WTC11 (cell line): ENCODE measurements at regions not wholly inside any gene's neighbourhood (a gene's known extent, or its start where the extent isn't known, plus 50 kb on each side); places are given as distances from the start of the nearest gene placed in this dataset.

Source experiments
- ATAC-seq: fragments of 200-7000 bp; cut with Tn5 transposase; 2 replicates; pipeline ENCODE4 v1.10.0; 2021; ENCODE audit warnings: mild to moderate bottlenecking, moderate library complexity
- CTCF ChIA-PET: fragments of 300-600 bp; sonication (Branson Sonifier 250); formaldehyde crosslinking; loops from one replicate; lab custom pipeline; 2021; ENCODE audit warnings: antibody characterized with exemption; lab: Charles Lee
- POLR2A ChIA-PET: fragments of 350-600 bp; sonication (Branson Sonifier 250); formaldehyde crosslinking; loops from one replicate; lab custom pipeline; 2021; ENCODE audit warnings: antibody characterized with exemption; lab: Charles Lee
- DNase-seq: peaks from one replicate; pipeline ENCODE4 v3.0.0; 2021; ENCODE audit warnings: low spot score
- H3K27ac Mint-ChIP-seq: 2 replicates; pipeline ENCODE4 v1.8.0; 2021; ENCODE audit warnings: mixed read lengths
- H3K27me3 Mint-ChIP-seq: 2 replicates; pipeline ENCODE4 v1.8.0; 2021; ENCODE audit warnings: low read depth, mild to moderate bottlenecking, moderate library complexity, mixed read lengths
- H3K36me3 Mint-ChIP-seq: 2 replicates; pipeline ENCODE4 v1.8.0; 2021; ENCODE audit warnings: mixed read lengths
- H3K4me1 Mint-ChIP-seq: 2 replicates; pipeline ENCODE4 v1.8.0; 2022; ENCODE audit warnings: mixed read lengths
- H3K4me3 Mint-ChIP-seq: 2 replicates; pipeline ENCODE4 v1.8.0; 2021; ENCODE audit warnings: mild to moderate bottlenecking, moderate library complexity, mixed read lengths
- H3K9me3 Mint-ChIP-seq: 2 replicates; pipeline ENCODE4 v1.8.0; 2021; ENCODE audit warnings: mixed read lengths
- EMX1 ChIP-seq: fragments of 250-450 bp; sonication (Bioruptor Pico); IDR thresholded peaks from 2 replicates; pipeline ENCODE4 v1.8.0; 2021; ENCODE audit warnings: mild to moderate bottlenecking
- ETV6 ChIP-seq: sonication (generic); formaldehyde crosslinking; IDR thresholded peaks from 2 replicates; pipeline ENCODE4 v1.8.1; 2022; ENCODE audit warnings: mild to moderate bottlenecking, missing genetic modification reagents
- FOXJ3 ChIP-seq: sonication (generic); formaldehyde crosslinking; IDR thresholded peaks from 2 replicates; pipeline ENCODE4 v1.9.0; 2021; ENCODE audit warnings: missing genetic modification reagents, mild to moderate bottlenecking, borderline replicate concordance
- GABPB1 ChIP-seq: sonication (generic); formaldehyde crosslinking; IDR thresholded peaks from 2 replicates; pipeline ENCODE4 v1.8.1; 2023; ENCODE audit warnings: mild to moderate bottlenecking, missing genetic modification reagents
- GTF2I ChIP-seq: fragments of 250-450 bp; sonication (Bioruptor Pico); conservative IDR thresholded peaks from 2 replicates; pipeline ENCODE4 v1.4.0; 2021; ENCODE audit warnings: mild to moderate bottlenecking
- KAT7 ChIP-seq: sonication (generic); formaldehyde crosslinking; IDR thresholded peaks from 2 replicates; pipeline ENCODE4 v1.8.1; 2023; ENCODE audit warnings: missing genetic modification reagents, mild to moderate bottlenecking, borderline replicate concordance
- NFATC4 ChIP-seq: fragments of 250-450 bp; sonication (Bioruptor Pico); IDR thresholded peaks from 2 replicates; pipeline ENCODE4 v1.9.0; 2021; ENCODE audit warnings: mild to moderate bottlenecking
- NFYB ChIP-seq: sonication (generic); formaldehyde crosslinking; conservative IDR thresholded peaks from 2 replicates; pipeline ENCODE4 v1.8.0; 2022; ENCODE audit warnings: low read depth, missing genetic modification reagents
- NR1H2 ChIP-seq: sonication (generic); formaldehyde crosslinking; IDR thresholded peaks from 2 replicates; pipeline ENCODE4 v1.9.0; 2021; ENCODE audit warnings: mild to moderate bottlenecking, moderate library complexity, missing genetic modification reagents
- RELA ChIP-seq: sonication (generic); formaldehyde crosslinking; IDR thresholded peaks from 2 replicates; pipeline ENCODE4 v1.8.1; 2022; ENCODE audit warnings: missing genetic modification reagents, mild to moderate bottlenecking, borderline replicate concordance
- SMAD4 ChIP-seq: sonication (generic); formaldehyde crosslinking; IDR thresholded peaks from 2 replicates; pipeline ENCODE4 v1.8.0; 2022; ENCODE audit warnings: mild to moderate bottlenecking, missing genetic modification reagents
- SP1 ChIP-seq: sonication (generic); formaldehyde crosslinking; conservative IDR thresholded peaks from 2 replicates; pipeline ENCODE4 v1.8.1; 2022; ENCODE audit warnings: missing genetic modification reagents
- TCF7 ChIP-seq: sonication (generic); formaldehyde crosslinking; IDR thresholded peaks from 2 replicates; pipeline ENCODE4 v1.8.0; 2022; ENCODE audit warnings: mild to moderate bottlenecking, low read depth, missing genetic modification reagents, moderate library complexity
- ZNF219 ChIP-seq: sonication (generic); formaldehyde crosslinking; IDR thresholded peaks from 2 replicates; pipeline ENCODE4 v1.8.0; 2023; ENCODE audit warnings: missing genetic modification reagents, mild to moderate bottlenecking, borderline replicate concordance
- ZNF263 ChIP-seq: sonication (generic); formaldehyde crosslinking; IDR thresholded peaks from 2 replicates; pipeline ENCODE4 v1.8.1; 2022; ENCODE audit warnings: low read depth, mild to moderate bottlenecking, moderate library complexity, missing genetic modification reagents
- ZNF317 ChIP-seq: sonication (generic); formaldehyde crosslinking; IDR thresholded peaks from 2 replicates; pipeline ENCODE4 v1.8.1; 2023; ENCODE audit warnings: low read depth, mild to moderate bottlenecking, moderate library complexity, missing genetic modification reagents, borderline replicate concordance
- ZNF423 ChIP-seq: fragments of 250-450 bp; sonication (Bioruptor Pico); IDR thresholded peaks from 2 replicates; pipeline ENCODE4 v2.1.2; 2022; ENCODE audit warnings: mild to moderate bottlenecking, moderate library complexity
- ZNF671 ChIP-seq: fragments of 250-450 bp; sonication (Bioruptor Pico); IDR thresholded peaks from 2 replicates; pipeline ENCODE4 v1.8.0; 2021; ENCODE audit warnings: mild to moderate bottlenecking
- TF ChIP-seq, protein P1 (sequence below): fragments of 250-450 bp; sonication (Bioruptor Pico); conservative IDR thresholded peaks from 2 replicates; pipeline ENCODE4 v1.9.0; 2021; ENCODE audit warnings: mild to moderate bottlenecking
- TF ChIP-seq, protein P2 (sequence below): sonication (generic); formaldehyde crosslinking; IDR thresholded peaks from 2 replicates; pipeline ENCODE4 v1.8.0; 2023; ENCODE audit warnings: missing genetic modification reagents
- TF ChIP-seq, protein P3 (sequence below): sonication (generic); formaldehyde crosslinking; IDR thresholded peaks from 2 replicates; pipeline ENCODE4 v1.8.0; 2022; ENCODE audit warnings: mild to moderate bottlenecking, missing genetic modification reagents
- TF ChIP-seq, protein P4 (sequence below): sonication (generic); formaldehyde crosslinking; IDR thresholded peaks from 2 replicates; pipeline ENCODE4 v1.8.1; 2022; ENCODE audit warnings: mild to moderate bottlenecking, moderate library complexity, missing genetic modification reagents
- TF ChIP-seq, protein P5 (sequence below): fragments of 250-450 bp; sonication (Bioruptor Pico); IDR thresholded peaks from 2 replicates; pipeline ENCODE4 v1.8.0; 2021; ENCODE audit warnings: mild to moderate bottlenecking

DNA sequence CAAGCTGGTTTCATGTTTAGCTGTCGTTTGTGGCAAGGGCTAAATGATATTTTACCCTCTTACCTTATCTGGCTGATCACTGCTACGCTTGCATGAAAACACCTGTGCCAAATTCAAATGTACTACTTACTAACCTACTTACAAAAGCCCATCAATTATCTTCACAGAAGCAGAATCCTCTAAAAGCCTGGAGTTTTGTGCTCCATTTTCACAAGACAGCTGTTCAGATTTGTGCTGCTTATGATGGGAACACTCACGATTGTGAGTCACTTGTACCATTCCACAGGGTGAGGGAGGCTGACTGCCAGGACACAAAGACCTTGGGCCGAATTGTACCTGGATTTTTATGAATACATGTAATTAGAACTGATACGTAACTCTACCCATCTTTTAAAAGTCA is 245.0 kb upstream of the NPY start:
- TF ChIP-seq, protein P1, sequence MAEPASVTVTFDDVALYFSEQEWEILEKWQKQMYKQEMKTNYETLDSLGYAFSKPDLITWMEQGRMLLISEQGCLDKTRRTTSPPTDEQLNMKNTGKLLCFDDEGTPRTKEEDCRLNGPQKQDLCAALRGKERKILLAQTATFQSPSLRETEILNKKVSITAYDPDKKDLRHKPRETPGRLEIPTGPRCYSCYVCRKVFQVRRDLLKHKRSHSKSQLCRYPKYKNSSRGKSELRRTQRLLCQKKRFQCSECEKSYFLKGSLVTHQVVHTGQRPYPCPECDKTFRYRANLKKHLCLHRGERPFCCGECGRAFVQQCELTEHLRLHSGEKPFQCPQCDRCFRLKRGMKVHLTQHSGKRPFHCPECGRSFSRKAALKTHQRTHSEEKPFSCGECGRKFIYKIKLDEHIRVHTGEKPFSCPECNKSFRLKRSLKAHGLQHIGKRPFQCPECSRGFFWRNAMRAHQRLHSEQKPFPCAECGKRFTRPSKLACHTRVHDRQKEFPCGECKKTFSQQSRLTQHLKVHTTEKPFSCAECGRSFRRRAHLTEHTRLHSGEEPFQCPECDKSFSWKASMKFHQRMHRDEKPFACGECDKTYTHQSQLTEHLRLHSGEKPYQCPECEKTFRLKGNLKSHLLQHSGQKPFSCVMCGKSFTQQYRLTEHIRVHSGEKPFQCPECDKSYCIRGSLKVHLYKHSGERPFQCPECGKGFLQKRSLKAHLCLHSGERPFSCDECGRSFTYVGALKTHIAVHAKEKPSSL (CRISPR knock-in tag) = no peak
- TF ChIP-seq, protein P2, sequence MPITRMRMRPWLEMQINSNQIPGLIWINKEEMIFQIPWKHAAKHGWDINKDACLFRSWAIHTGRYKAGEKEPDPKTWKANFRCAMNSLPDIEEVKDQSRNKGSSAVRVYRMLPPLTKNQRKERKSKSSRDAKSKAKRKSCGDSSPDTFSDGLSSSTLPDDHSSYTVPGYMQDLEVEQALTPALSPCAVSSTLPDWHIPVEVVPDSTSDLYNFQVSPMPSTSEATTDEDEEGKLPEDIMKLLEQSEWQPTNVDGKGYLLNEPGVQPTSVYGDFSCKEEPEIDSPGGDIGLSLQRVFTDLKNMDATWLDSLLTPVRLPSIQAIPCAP (CRISPR knock-in tag) = no peak
- TF ChIP-seq NFYB (CRISPR knock-in tag) (no peak), ETV6 (CRISPR knock-in tag) (no peak), TCF7 (CRISPR knock-in tag) (no peak), SP1 (CRISPR knock-in tag) (no peak), ZNF219 (no peak), KAT7 (CRISPR knock-in tag) (no peak), ZNF423 (CRISPR knock-in tag) (no peak), ZNF317 (no peak)
- CTCF ChIA-PET = no interaction called here
- H3K4me3 Mint-ChIP-seq = no peak overlapping the region
- ATAC-seq = no peak
- no peaks in the 10 kb centered on the region; the same call in 1 of the 2 replicates for H3K27me3 Mint-ChIP-seq
- H3K27ac Mint-ChIP-seq = no peak overlapping the region
- H3K4me1 Mint-ChIP-seq = peaks cover 17% of the 10 kb centered on the region
- no peaks in the 10 kb centered on the region for H3K36me3 Mint-ChIP-seq
- no peak for DNase-seq
- H3K9me3 Mint-ChIP-seq = 0 out of 2 replicates have a peak, but pooled peaks cover 4% of the 10 kb centered on the region
- POLR2A ChIA-PET = no interaction called here

DNA sequence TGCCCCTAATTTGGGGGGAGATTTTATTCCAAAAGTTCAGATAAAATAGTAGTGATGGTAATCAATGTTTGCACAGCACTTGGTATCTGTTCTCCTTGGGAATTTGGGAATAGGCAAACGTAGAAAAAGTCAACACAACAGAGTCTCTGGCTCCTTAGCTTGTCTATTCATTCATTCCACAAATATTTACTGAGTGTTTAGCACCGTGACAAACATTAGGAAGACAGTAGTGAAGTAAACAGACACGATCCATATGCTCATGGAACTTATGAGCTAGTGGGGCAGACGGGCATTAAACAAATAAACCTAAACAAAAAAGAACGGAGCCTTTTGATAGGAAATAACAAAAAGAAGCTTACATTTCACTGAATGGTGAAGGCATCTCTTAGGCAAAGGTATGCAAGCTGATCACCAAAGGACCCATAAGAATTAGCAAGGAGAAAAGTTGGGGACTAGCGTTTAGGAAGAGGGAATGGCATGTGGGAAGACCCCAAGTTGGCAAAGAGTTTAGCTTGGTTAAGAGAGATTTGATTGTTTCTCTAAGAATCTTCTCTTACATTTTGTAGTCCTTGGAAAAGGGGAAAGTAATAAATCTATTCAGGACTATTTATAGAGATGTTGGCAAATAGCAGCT is 243.9 kb upstream of the NPY start:
- DNase-seq = no peak
- H3K36me3 Mint-ChIP-seq = peaks cover 8% of the 10 kb centered on the region
- POLR2A ChIA-PET = no interaction called here
- peaks cover 14% of the 10 kb centered on the region for H3K9me3 Mint-ChIP-seq
- TF ChIP-seq ZNF263 (CRISPR knock-in tag) (no peak), EMX1 (CRISPR knock-in tag) (no peak), GTF2I (CRISPR knock-in tag) (no peak), GABPB1 (no peak), NR1H2 (no peak), SP1 (CRISPR knock-in tag) (no peak), NFATC4 (CRISPR knock-in tag) (no peak), ETV6 (CRISPR knock-in tag) (no peak), FOXJ3 (CRISPR knock-in tag) (no peak), SMAD4 (CRISPR knock-in tag) (no peak), ZNF671 (CRISPR knock-in tag) (no peak), RELA (CRISPR knock-in tag) (no peak)
- TF ChIP-seq, protein P3, sequence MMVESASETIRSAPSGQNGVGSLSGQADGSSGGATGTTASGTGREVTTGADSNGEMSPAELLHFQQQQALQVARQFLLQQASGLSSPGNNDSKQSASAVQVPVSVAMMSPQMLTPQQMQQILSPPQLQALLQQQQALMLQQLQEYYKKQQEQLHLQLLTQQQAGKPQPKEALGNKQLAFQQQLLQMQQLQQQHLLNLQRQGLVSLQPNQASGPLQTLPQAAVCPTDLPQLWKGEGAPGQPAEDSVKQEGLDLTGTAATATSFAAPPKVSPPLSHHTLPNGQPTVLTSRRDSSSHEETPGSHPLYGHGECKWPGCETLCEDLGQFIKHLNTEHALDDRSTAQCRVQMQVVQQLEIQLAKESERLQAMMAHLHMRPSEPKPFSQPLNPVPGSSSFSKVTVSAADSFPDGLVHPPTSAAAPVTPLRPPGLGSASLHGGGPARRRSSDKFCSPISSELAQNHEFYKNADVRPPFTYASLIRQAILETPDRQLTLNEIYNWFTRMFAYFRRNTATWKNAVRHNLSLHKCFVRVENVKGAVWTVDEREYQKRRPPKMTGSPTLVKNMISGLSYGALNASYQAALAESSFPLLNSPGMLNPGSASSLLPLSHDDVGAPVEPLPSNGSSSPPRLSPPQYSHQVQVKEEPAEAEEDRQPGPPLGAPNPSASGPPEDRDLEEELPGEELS = no peak
- TF ChIP-seq, protein P4, sequence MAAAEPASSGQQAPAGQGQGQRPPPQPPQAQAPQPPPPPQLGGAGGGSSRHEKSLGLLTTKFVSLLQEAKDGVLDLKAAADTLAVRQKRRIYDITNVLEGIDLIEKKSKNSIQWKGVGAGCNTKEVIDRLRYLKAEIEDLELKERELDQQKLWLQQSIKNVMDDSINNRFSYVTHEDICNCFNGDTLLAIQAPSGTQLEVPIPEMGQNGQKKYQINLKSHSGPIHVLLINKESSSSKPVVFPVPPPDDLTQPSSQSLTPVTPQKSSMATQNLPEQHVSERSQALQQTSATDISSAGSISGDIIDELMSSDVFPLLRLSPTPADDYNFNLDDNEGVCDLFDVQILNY (CRISPR knock-in tag) = no peak
- TF ChIP-seq, protein P2 (CRISPR knock-in tag) = no peak
- TF ChIP-seq, protein P5, sequence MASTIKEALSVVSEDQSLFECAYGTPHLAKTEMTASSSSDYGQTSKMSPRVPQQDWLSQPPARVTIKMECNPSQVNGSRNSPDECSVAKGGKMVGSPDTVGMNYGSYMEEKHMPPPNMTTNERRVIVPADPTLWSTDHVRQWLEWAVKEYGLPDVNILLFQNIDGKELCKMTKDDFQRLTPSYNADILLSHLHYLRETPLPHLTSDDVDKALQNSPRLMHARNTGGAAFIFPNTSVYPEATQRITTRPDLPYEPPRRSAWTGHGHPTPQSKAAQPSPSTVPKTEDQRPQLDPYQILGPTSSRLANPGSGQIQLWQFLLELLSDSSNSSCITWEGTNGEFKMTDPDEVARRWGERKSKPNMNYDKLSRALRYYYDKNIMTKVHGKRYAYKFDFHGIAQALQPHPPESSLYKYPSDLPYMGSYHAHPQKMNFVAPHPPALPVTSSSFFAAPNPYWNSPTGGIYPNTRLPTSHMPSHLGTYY (CRISPR knock-in tag) = no peak
- TF ChIP-seq, all 79 proteins: peak for 0
- no peak overlapping the region for H3K4me3 Mint-ChIP-seq
- no peak for ATAC-seq
- peaks cover 4% of the 10 kb centered on the region for H3K27me3 Mint-ChIP-seq
- CTCF ChIA-PET = no interaction called here
- no peak overlapping the region for H3K27ac Mint-ChIP-seq
- H3K4me1 Mint-ChIP-seq = peaks cover 17% of the 10 kb centered on the region
